GM23338 (cell line): ENCODE measurements at regions not wholly inside any gene's neighbourhood (a gene's known extent, or its start where the extent isn't known, plus 50 kb on each side); places are given as distances from the start of the nearest gene placed in this dataset.

ENCODE experiments used
- CREB1 ChIP-seq: fragments of 250-450 bp; sonication (Bioruptor Pico); IDR thresholded peaks from 2 replicates; pipeline ENCODE4 v1.5.0; 2020; ENCODE audit warnings: low read depth, mild to moderate bottlenecking, moderate library complexity
- CTCF ChIP-seq, 2 experiments: fragments of 200-600 bp in 1 of 2; sonication (generic) in 1 of 2; conservative IDR thresholded peaks; 2 replicates each; pipeline versions ENCODE4 v1.5.1 to v1.6.1; 2016 to 2017; ENCODE audit warnings: antibody characterized with exemption in 2 of 2, low read depth in 2 of 2, mild to moderate bottlenecking in 2 of 2, moderate library complexity in 1 of 2
- EZH2 ChIP-seq: fragments of 200-600 bp; sonication (generic); IDR thresholded peaks from one replicate; pipeline ENCODE4 v1.8.0; 2017; ENCODE audit warnings: antibody characterized with exemption, mild to moderate bottlenecking, low read depth; ENCODE audit not compliant: unreplicated experiment
- EZH2phosphoT487 ChIP-seq: fragments of 200-600 bp; sonication (generic); IDR thresholded peaks from one replicate; pipeline ENCODE4 v1.8.1; 2018; ENCODE audit warnings: antibody characterized with exemption; ENCODE audit not compliant: unreplicated experiment
- JUNB ChIP-seq: IDR thresholded peaks from one replicate; pipeline ENCODE4 v1.6.1; 2016; ENCODE audit warnings: antibody characterized with exemption; ENCODE audit not compliant: unreplicated experiment
- NANOG ChIP-seq: IDR thresholded peaks from 2 replicates; pipeline ENCODE4 v1.6.1; 2016; ENCODE audit warnings: antibody characterized with exemption, borderline replicate concordance
- POLR2AphosphoS5 ChIP-seq: IDR thresholded peaks from 2 replicates; pipeline ENCODE4 v1.6.1; 2016; ENCODE audit warnings: antibody characterized with exemption, low read depth
- STAT1 ChIP-seq: IDR thresholded peaks from one replicate; pipeline ENCODE4 v1.6.1; 2016; ENCODE audit warnings: antibody characterized with exemption; ENCODE audit not compliant: unreplicated experiment
- ZNF114 ChIP-seq: fragments of 250-450 bp; sonication (Bioruptor Pico); IDR thresholded peaks from 2 replicates; pipeline ENCODE4 v1.5.0; 2020; ENCODE audit warnings: mild to moderate bottlenecking, moderate library complexity
- ZNF331 ChIP-seq: fragments of 250-450 bp; sonication (Bioruptor Pico); IDR thresholded peaks from 2 replicates; pipeline ENCODE4 v1.5.0; 2020; ENCODE audit warnings: low read depth, mild to moderate bottlenecking, moderate library complexity
- TF ChIP-seq, protein P1 (sequence below): IDR thresholded peaks from one replicate; pipeline ENCODE4 v1.6.1; 2018; ENCODE audit warnings: antibody characterized with exemption; ENCODE audit not compliant: unreplicated experiment
- TF ChIP-seq, protein P2 (sequence below): IDR thresholded peaks from 2 replicates; pipeline ENCODE4 v1.6.1; 2016; ENCODE audit warnings: antibody characterized with exemption
- TF ChIP-seq, protein P3 (sequence below): fragments of 250-450 bp; sonication (Bioruptor Pico); IDR thresholded peaks from 2 replicates; pipeline ENCODE4 v1.5.0; 2020; ENCODE audit warnings: mild to moderate bottlenecking, moderate library complexity

DNA sequence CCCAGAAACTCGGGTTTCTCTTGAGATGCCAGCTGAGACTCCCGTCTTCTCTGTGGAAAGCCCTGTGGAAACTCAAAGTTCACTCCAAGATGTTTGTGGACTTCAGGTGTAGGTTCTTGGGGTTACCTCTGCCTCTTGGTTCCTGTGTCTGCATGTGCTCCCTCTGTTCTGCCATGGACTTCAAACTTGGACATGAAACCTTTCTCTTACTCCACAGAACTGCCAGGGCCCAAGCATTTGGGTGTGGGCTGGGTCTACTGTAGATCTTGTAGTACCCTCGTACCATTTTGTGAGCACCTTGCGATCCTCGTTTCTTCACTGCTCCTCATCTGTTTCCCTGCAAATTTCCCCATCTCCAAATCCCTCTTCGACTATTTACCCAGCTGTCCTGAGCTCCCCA lies 175.5 kb downstream of the HAUS1 start:
- TF ChIP-seq CTCF (conservative IDR thresholded peaks at IDR 0.05; ENCODE audit: low read depth in 2 of 2) (no peak), POLR2AphosphoS5 (no peak), EZH2phosphoT487 (no peak), CREB1 (CRISPR knock-in tag) (no peak), EZH2 (no peak), JUNB (no peak), ZNF331 (CRISPR knock-in tag) (no peak), NANOG (no peak), ZNF114 (CRISPR knock-in tag) (no peak), STAT1 (no peak)
- TF ChIP-seq, protein P1, sequence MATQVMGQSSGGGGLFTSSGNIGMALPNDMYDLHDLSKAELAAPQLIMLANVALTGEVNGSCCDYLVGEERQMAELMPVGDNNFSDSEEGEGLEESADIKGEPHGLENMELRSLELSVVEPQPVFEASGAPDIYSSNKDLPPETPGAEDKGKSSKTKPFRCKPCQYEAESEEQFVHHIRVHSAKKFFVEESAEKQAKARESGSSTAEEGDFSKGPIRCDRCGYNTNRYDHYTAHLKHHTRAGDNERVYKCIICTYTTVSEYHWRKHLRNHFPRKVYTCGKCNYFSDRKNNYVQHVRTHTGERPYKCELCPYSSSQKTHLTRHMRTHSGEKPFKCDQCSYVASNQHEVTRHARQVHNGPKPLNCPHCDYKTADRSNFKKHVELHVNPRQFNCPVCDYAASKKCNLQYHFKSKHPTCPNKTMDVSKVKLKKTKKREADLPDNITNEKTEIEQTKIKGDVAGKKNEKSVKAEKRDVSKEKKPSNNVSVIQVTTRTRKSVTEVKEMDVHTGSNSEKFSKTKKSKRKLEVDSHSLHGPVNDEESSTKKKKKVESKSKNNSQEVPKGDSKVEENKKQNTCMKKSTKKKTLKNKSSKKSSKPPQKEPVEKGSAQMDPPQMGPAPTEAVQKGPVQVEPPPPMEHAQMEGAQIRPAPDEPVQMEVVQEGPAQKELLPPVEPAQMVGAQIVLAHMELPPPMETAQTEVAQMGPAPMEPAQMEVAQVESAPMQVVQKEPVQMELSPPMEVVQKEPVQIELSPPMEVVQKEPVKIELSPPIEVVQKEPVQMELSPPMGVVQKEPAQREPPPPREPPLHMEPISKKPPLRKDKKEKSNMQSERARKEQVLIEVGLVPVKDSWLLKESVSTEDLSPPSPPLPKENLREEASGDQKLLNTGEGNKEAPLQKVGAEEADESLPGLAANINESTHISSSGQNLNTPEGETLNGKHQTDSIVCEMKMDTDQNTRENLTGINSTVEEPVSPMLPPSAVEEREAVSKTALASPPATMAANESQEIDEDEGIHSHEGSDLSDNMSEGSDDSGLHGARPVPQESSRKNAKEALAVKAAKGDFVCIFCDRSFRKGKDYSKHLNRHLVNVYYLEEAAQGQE = no peak
- TF ChIP-seq, protein P2, sequence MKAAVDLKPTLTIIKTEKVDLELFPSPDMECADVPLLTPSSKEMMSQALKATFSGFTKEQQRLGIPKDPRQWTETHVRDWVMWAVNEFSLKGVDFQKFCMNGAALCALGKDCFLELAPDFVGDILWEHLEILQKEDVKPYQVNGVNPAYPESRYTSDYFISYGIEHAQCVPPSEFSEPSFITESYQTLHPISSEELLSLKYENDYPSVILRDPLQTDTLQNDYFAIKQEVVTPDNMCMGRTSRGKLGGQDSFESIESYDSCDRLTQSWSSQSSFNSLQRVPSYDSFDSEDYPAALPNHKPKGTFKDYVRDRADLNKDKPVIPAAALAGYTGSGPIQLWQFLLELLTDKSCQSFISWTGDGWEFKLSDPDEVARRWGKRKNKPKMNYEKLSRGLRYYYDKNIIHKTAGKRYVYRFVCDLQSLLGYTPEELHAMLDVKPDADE = no peak
- TF ChIP-seq, protein P3, sequence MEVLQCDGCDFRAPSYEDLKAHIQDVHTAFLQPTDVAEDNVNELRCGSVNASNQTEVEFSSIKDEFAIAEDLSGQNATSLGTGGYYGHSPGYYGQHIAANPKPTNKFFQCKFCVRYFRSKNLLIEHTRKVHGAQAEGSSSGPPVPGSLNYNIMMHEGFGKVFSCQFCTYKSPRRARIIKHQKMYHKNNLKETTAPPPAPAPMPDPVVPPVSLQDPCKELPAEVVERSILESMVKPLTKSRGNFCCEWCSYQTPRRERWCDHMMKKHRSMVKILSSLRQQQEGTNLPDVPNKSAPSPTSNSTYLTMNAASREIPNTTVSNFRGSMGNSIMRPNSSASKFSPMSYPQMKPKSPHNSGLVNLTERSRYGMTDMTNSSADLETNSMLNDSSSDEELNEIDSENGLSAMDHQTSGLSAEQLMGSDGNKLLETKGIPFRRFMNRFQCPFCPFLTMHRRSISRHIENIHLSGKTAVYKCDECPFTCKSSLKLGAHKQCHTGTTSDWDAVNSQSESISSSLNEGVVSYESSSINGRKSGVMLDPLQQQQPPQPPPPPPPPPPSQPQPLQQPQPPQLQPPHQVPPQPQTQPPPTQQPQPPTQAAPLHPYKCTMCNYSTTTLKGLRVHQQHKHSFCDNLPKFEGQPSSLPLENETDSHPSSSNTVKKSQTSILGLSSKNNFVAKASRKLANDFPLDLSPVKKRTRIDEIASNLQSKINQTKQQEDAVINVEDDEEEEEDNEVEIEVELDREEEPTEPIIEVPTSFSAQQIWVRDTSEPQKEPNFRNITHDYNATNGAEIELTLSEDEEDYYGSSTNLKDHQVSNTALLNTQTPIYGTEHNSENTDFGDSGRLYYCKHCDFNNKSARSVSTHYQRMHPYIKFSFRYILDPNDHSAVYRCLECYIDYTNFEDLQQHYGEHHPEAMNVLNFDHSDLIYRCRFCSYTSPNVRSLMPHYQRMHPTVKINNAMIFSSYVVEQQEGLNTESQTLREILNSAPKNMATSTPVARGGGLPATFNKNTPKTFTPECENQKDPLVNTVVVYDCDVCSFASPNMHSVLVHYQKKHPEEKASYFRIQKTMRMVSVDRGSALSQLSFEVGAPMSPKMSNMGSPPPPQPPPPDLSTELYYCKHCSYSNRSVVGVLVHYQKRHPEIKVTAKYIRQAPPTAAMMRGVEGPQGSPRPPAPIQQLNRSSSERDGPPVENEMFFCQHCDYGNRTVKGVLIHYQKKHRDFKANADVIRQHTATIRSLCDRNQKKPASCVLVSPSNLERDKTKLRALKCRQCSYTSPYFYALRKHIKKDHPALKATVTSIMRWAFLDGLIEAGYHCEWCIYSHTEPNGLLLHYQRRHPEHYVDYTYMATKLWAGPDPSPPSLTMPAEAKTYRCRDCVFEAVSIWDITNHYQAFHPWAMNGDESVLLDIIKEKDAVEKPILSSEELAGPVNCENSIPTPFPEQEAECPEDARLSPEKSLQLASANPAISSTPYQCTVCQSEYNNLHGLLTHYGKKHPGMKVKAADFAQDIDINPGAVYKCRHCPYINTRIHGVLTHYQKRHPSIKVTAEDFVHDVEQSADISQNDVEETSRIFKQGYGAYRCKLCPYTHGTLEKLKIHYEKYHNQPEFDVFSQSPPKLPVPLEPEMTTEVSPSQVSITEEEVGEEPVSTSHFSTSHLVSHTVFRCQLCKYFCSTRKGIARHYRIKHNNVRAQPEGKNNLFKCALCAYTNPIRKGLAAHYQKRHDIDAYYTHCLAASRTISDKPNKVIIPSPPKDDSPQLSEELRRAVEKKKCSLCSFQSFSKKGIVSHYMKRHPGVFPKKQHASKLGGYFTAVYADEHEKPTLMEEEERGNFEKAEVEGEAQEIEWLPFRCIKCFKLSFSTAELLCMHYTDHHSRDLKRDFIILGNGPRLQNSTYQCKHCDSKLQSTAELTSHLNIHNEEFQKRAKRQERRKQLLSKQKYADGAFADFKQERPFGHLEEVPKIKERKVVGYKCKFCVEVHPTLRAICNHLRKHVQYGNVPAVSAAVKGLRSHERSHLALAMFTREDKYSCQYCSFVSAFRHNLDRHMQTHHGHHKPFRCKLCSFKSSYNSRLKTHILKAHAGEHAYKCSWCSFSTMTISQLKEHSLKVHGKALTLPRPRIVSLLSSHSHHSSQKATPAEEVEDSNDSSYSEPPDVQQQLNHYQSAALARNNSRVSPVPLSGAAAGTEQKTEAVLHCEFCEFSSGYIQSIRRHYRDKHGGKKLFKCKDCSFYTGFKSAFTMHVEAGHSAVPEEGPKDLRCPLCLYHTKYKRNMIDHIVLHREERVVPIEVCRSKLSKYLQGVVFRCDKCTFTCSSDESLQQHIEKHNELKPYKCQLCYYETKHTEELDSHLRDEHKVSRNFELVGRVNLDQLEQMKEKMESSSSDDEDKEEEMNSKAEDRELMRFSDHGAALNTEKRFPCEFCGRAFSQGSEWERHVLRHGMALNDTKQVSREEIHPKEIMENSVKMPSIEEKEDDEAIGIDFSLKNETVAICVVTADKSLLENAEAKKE = no peak
